Gastroesophageal sphincter (tissue), 3 donors: ENCODE measurements at regions not wholly inside any gene's neighbourhood (a gene's known extent, or its start where the extent isn't known, plus 50 kb on each side); places are given as distances from the start of the nearest gene placed in this dataset.

Experiments used
- CTCF ChIP-seq, 4 experiments: fragments of 200-600 bp in 2 of 4; fragments of 450-650 bp in 2 of 4; sonication (generic) in 1 of 4; IDR thresholded peaks; one replicate each; pipeline ENCODE4 v1.5.1; 2017 to 2019; ENCODE audit warnings: antibody characterized with exemption in 4 of 4, mild to moderate bottlenecking in 2 of 4, moderate library complexity in 2 of 4
- EP300 ChIP-seq: sonication (generic); formaldehyde crosslinking; IDR thresholded peaks from one replicate; pipeline ENCODE4 v1.6.1; 2017; ENCODE audit warnings: antibody characterized with exemption, mild to moderate bottlenecking
- POLR2A ChIP-seq, 2 donors: fragments of 450-650 bp; IDR thresholded peaks; one replicate each; pipeline ENCODE4 v1.6.1; 2017; ENCODE audit warnings: antibody characterized with exemption in 2 of 2, mild to moderate bottlenecking in 2 of 2, moderate library complexity in 1 of 2
- POLR2AphosphoS5 ChIP-seq: sonication (generic); formaldehyde crosslinking; IDR thresholded peaks from one replicate; pipeline ENCODE4 v1.6.1; 2017; ENCODE audit warnings: antibody characterized with exemption

DNA sequence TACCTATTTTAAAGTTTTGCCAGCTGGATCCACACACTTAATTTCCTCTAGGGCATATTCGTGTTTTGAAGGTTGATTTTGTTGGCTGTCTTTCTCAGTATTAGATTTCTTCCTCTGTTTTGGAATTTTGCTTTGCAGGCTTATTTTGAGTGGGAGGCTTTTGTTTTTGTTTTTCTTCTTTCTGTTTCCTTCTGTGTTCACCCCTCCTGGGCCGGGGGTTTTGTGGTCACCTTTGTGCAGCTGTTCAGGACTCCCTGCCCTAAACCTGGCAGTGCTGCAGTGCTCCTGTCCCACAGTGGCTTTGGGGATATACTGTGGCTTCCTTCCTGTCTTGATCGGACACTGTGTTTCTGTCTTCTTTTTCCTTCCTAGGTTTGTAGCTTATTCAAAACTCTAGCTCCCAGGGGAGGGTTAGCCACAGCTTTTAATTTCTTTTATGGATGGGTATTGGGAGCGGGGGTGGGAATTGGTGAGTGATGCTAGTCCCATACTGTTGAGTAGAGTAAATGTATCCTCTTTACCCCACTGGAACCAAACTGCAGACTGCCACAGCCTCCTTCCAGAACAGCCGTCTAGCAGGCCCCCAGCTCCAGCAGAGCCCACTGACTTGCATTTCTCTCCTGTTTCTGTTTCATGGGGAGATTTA is 228.7 kb upstream of the FZD8 start:
- TF ChIP-seq POLR2AphosphoS5, result no peak
- TF ChIP-seq CTCF (IDR thresholded peaks at IDR 0.05), result no peak
- no peak for TF ChIP-seq POLR2A (IDR thresholded peaks at IDR 0.05)
- TF ChIP-seq EP300, result no peak
